ENCODE measurements at regions not wholly inside any gene's neighbourhood (a gene's known extent, or its start where the extent isn't known, plus 50 kb on each side); places are given as distances from the start of the nearest gene placed in this dataset.

GRCh38 chr18:39497821-39498220, 1932.2 kb upstream of the CELF4 start:
- Histone ChIP-seq H3K4me1 (ENCODE audit: low read depth) (peaks cover 9% of the 10 kb centered on the region), H3K9me3 (ENCODE audit: low read depth) (no peaks in the 10 kb centered on the region), H3K36me3 (no peaks in the 10 kb centered on the region), H3K27me3 (no peaks in the 10 kb centered on the region), H3K4me3 (no peak overlapping the region), H3K27ac (no peak overlapping the region)
- no peak for DNase-seq (ENCODE audit: low read depth in 1 of 2, low spot score in 1 of 2)
- TF ChIP-seq CTCF (IDR thresholded peaks at IDR 0.05; ENCODE audit: low read depth, low read length) = no peak

- no peak overlapping the region for H3K4me3 ChIP-seq
- H3K27me3 ChIP-seq = no peaks in the 10 kb centered on the region
- DNase-seq (ENCODE audit: low read depth in 1 of 2, low spot score in 1 of 2) = no peak
- peaks cover 9% of the 10 kb centered on the region for H3K4me1 ChIP-seq (ENCODE audit: low read depth)
- no peak overlapping the region for H3K27ac ChIP-seq
- H3K9me3 ChIP-seq (ENCODE audit: low read depth) = no peaks in the 10 kb centered on the region
- no peaks in the 10 kb centered on the region for H3K36me3 ChIP-seq
- no peak for TF ChIP-seq CTCF (IDR thresholded peaks at IDR 0.05; ENCODE audit: low read depth, low read length)
Measured at GRCh38 chr18:39496986-39497385, 1931.4 kb upstream of the CELF4 start.

GRCh38 chr18:39494211-39494896, 1928.8 kb upstream of the CELF4 start:
- Histone ChIP-seq H3K4me1 (ENCODE audit: low read depth) (peaks cover 9% of the 10 kb centered on the region), H3K9me3 (ENCODE audit: low read depth) (no peaks in the 10 kb centered on the region), H3K36me3 (no peaks in the 10 kb centered on the region), H3K4me3 (no peak overlapping the region), H3K27me3 (no peaks in the 10 kb centered on the region), H3K27ac (no peak overlapping the region)
- DNase-seq (ENCODE audit: low read depth in 1 of 2, low spot score in 1 of 2) = no peak
- no peak for TF ChIP-seq CTCF (IDR thresholded peaks at IDR 0.05; ENCODE audit: low read depth, low read length)

GRCh38 chr18:39491408-39491807, 1925.8 kb upstream of the CELF4 start:
- H3K4me1 ChIP-seq (ENCODE audit: low read depth) = peaks cover 9% of the 10 kb centered on the region
- H3K9me3 ChIP-seq (ENCODE audit: low read depth) = no peaks in the 10 kb centered on the region
- H3K36me3 ChIP-seq = no peaks in the 10 kb centered on the region
- H3K27me3 ChIP-seq = no peaks in the 10 kb centered on the region
- H3K4me3 ChIP-seq = no peak overlapping the region
- peak in 1 of 2 donors; percentile 46 for DNase-seq (ENCODE audit: low read depth in 1 of 2, low spot score in 1 of 2)
- H3K27ac ChIP-seq = no peak overlapping the region
- TF ChIP-seq CTCF (IDR thresholded peaks at IDR 0.05; ENCODE audit: low read depth, low read length) = no peak

- DNase-seq (ENCODE audit: low read depth in 1 of 2, low spot score in 1 of 2) = peak in 1 of 2 donors; percentile 63
- H3K36me3 ChIP-seq = no peaks in the 10 kb centered on the region
- TF ChIP-seq CTCF (IDR thresholded peaks at IDR 0.05; ENCODE audit: low read depth, low read length) = no peak
- H3K4me1 ChIP-seq (ENCODE audit: low read depth) = peaks cover 7% of the 10 kb centered on the region
- H3K4me3 ChIP-seq = no peak overlapping the region
- H3K27ac ChIP-seq = no peak overlapping the region
- H3K27me3 ChIP-seq = no peaks in the 10 kb centered on the region
- H3K9me3 ChIP-seq (ENCODE audit: low read depth) = no peaks in the 10 kb centered on the region
Measured at GRCh38 chr18:39489431-39489830, 1923.8 kb upstream of the CELF4 start.

Data from cardiac muscle cell (in vitro differentiated cells and primary cell).